ENCODE measurements at regions not wholly inside any gene's neighbourhood (a gene's known extent, or its start where the extent isn't known, plus 50 kb on each side); places are given as distances from the start of the nearest gene placed in this dataset.

DNA sequence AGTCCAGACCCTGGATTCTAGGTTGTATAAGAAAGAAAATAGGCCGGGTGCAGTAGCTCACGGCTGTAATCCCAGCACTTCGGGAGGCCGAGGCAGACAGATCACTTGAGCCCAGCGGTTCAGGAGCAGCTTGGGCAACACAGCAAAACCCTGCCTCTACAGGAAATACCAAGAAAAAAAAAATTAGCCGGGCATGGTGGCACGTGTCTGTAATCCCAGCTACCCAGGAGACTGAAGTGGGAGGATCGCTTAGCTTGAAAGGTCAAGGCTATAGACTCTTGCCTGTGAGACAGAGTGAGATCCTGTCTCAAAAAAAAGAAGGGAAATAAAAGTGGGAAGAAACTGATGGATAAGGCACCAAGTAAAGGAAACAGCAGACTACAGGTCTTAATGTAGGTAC lies 287.9 kb upstream of the KLF14 start:
- Histone ChIP-seq H3K27me3 (ENCODE audit: control insufficient read depth in 2 of 2, insufficient read depth in 2 of 2, low read length in 2 of 2) (no peaks in the 10 kb centered on the region), H3K4me1 (ENCODE audit: control insufficient read depth, extremely low read depth, insufficient read depth, low read length) (no peaks in the 10 kb centered on the region), H3K27ac (ENCODE audit: insufficient read depth, low read depth, low read length) (no peak overlapping the region), H2AFZ (ENCODE audit: low read depth, low read length) (no peak overlapping the region), H3K79me2 (ENCODE audit: control insufficient read depth, insufficient read depth, low read length) (no peaks in the 10 kb centered on the region), H4K20me1 (replicated peaks; ENCODE audit: control insufficient read depth, extremely low read depth, insufficient read depth, low read length) (no peaks in the 10 kb centered on the region), H3K36me3 (ENCODE audit: control insufficient read depth in 2 of 2, extremely low read depth in 1 of 2, insufficient read depth in 2 of 2, low read length in 2 of 2) (no peaks in the 10 kb centered on the region), H3K9me3 (replicated peaks; ENCODE audit: control insufficient read depth, insufficient read depth, low read length) (no peaks in the 10 kb centered on the region), H3K9me1 (replicated peaks; ENCODE audit: control insufficient read depth, extremely low read depth, insufficient read depth, low read length) (no peaks in the 10 kb centered on the region), H3K9ac (replicated peaks; ENCODE audit: extremely low read depth, insufficient read depth, low read length) (no peak overlapping the region), H3K4me3 (replicated peaks in 1 of 3; ENCODE audit: insufficient read depth in 1 of 3, low read depth in 1 of 3, low read length in 3 of 3) (no peak overlapping the region), H3K4me2 (ENCODE audit: insufficient read depth, low read length) (no peak overlapping the region)
- intact Hi-C loops (cut with micrococcal nuclease) (no loop called here), dilution Hi-C loops (cut with MboI; ENCODE audit: extremely low pct_ligation_motif_present, low sequenced_read_pairs) (no loop called here)
- POLR2A ChIA-PET: no interaction called here
- no peak for FAIRE-seq
- CTCF ChIA-PET: interaction anchor here (0.8 to 1.0 kb wide), 2 partner anchors 15 to 125 kb away, joined by 3 read pairs; no protein-coding TSS in a partner anchor
- BruUV-seq (replicated peaks): no TSS peak
- TF ChIP-seq POLR2A (IDR thresholded peaks at IDR 0.05; ENCODE audit: low read depth, low read length) (no peak), POLR2AphosphoS5 (IDR thresholded peaks at IDR 0.05; ENCODE audit: insufficient read depth, low read depth, low read length) (no peak), GATA2 (IDR thresholded peaks at IDR 0.05; ENCODE audit: insufficient read depth, insufficient read length, low read depth, low read length) (no peak), JUN (IDR thresholded peaks at IDR 0.05; ENCODE audit: borderline replicate concordance, insufficient read depth, insufficient read length, low read depth) (no peak), MYC (IDR thresholded peaks at IDR 0.05; ENCODE audit: low read depth, low read length) (no peak), EZH2 (IDR thresholded peaks at IDR 0.05; ENCODE audit: borderline replicate concordance, low read depth, low read length, severe bottlenecking) (no peak), FOS (IDR thresholded peaks at IDR 0.05; ENCODE audit: borderline replicate concordance, insufficient read depth, low read length) (no peak)
- TF ChIP-seq, protein P1, sequence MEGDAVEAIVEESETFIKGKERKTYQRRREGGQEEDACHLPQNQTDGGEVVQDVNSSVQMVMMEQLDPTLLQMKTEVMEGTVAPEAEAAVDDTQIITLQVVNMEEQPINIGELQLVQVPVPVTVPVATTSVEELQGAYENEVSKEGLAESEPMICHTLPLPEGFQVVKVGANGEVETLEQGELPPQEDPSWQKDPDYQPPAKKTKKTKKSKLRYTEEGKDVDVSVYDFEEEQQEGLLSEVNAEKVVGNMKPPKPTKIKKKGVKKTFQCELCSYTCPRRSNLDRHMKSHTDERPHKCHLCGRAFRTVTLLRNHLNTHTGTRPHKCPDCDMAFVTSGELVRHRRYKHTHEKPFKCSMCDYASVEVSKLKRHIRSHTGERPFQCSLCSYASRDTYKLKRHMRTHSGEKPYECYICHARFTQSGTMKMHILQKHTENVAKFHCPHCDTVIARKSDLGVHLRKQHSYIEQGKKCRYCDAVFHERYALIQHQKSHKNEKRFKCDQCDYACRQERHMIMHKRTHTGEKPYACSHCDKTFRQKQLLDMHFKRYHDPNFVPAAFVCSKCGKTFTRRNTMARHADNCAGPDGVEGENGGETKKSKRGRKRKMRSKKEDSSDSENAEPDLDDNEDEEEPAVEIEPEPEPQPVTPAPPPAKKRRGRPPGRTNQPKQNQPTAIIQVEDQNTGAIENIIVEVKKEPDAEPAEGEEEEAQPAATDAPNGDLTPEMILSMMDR (IDR thresholded peaks at IDR 0.05; ENCODE audit: extremely low read depth in 1 of 2, insufficient read depth in 1 of 2, low read depth in 1 of 2, low read length in 2 of 2): no peak
- TF ChIP-seq, protein P2, sequence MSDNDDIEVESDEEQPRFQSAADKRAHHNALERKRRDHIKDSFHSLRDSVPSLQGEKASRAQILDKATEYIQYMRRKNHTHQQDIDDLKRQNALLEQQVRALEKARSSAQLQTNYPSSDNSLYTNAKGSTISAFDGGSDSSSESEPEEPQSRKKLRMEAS (IDR thresholded peaks at IDR 0.05; ENCODE audit: insufficient read depth, insufficient read length): no peak
- DNase-seq (ENCODE audit: low read depth, low spot score): no peak
